ENCODE measurements at regions not wholly inside any gene's neighbourhood (a gene's known extent, or its start where the extent isn't known, plus 50 kb on each side); places are given as distances from the start of the nearest gene placed in this dataset.

GRCh38 chr7:155396661-155397060, 61.3 kb upstream of the EN2 start:
- peaks cover 13 to 68% of the 10 kb centered on the region in 2 experiments; a peak in 3 of 5 replicates for H3K27me3 ChIP-seq (ENCODE audit: control insufficient read depth in 1 of 2, insufficient read depth in 2 of 2, low read length in 2 of 2)
- no peaks in the 10 kb centered on the region for H4K20me1 ChIP-seq (ENCODE audit: insufficient read depth, low read length)
- no peak overlapping the region for H3K4me3 ChIP-seq (replicated peaks in 1 of 3; ENCODE audit: insufficient read depth in 1 of 3, low read depth in 2 of 3, low read length in 3 of 3)
- ChIA-PET CTCF (ENCODE audit: low intra/inter-chr PET ratio, low total read pairs) (no interaction called here), POLR2A (interaction anchor here (0.9 kb wide), 1 partner anchor 17 kb away, joined by 3 read pairs; no protein-coding TSS in a partner anchor)
- in situ Hi-C loops (cut with HindIII; ENCODE audit: extremely low pct_ligation_motif_present, low pct_unique_long_range_greater_than_20kb), result loop anchor here (25.0 kb wide), 1 partner anchor 366 kb away; no protein-coding TSS in a partner anchor
- H3K9me3 ChIP-seq (ENCODE audit: low read length), result no peaks in the 10 kb centered on the region
- no peak overlapping the region for H3K9ac ChIP-seq (ENCODE audit: insufficient read depth, low read depth, low read length)
- H3K79me2 ChIP-seq (ENCODE audit: insufficient read depth, low read length), result no peaks in the 10 kb centered on the region
- no peak overlapping the region for H3K27ac ChIP-seq (ENCODE audit: extremely low read length, insufficient read depth, low read length)
- TF ChIP-seq ZNF589 (CRISPR knock-in tag; conservative IDR thresholded peaks at IDR 0.05), result no peak
- TF ChIP-seq CHD2 (IDR thresholded peaks at IDR 0.05; ENCODE audit: low read depth, low read length), result no peak
- no peak for TF ChIP-seq TARDBP (CRISPR knock-in tag; IDR thresholded peaks at IDR 0.05)
- TF ChIP-seq TOE1 (CRISPR knock-in tag; IDR thresholded peaks at IDR 0.05), result no peak
- TF ChIP-seq ZNF292 (CRISPR knock-in tag; IDR thresholded peaks at IDR 0.05; ENCODE audit: borderline replicate concordance, low read depth), result no peak
- TF ChIP-seq SMARCC2 (IDR thresholded peaks at IDR 0.05), result no peak
- no peak for TF ChIP-seq ZNF709 (CRISPR knock-in tag; IDR thresholded peaks at IDR 0.05)
- TF ChIP-seq, protein P1, sequence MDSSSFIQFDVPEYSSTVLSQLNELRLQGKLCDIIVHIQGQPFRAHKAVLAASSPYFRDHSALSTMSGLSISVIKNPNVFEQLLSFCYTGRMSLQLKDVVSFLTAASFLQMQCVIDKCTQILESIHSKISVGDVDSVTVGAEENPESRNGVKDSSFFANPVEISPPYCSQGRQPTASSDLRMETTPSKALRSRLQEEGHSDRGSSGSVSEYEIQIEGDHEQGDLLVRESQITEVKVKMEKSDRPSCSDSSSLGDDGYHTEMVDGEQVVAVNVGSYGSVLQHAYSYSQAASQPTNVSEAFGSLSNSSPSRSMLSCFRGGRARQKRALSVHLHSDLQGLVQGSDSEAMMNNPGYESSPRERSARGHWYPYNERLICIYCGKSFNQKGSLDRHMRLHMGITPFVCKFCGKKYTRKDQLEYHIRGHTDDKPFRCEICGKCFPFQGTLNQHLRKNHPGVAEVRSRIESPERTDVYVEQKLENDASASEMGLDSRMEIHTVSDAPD (CRISPR knock-in tag; IDR thresholded peaks at IDR 0.05), result no peak
- no peak for TF ChIP-seq CCDC6 (CRISPR knock-in tag; IDR thresholded peaks at IDR 0.05)
- TF ChIP-seq HIC2 (CRISPR knock-in tag; IDR thresholded peaks at IDR 0.05; ENCODE audit: low read depth), result no peak
- TF ChIP-seq, protein P2, sequence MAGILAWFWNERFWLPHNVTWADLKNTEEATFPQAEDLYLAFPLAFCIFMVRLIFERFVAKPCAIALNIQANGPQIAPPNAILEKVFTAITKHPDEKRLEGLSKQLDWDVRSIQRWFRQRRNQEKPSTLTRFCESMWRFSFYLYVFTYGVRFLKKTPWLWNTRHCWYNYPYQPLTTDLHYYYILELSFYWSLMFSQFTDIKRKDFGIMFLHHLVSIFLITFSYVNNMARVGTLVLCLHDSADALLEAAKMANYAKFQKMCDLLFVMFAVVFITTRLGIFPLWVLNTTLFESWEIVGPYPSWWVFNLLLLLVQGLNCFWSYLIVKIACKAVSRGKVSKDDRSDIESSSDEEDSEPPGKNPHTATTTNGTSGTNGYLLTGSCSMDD (CRISPR knock-in tag; IDR thresholded peaks at IDR 0.05), result no peak
- TF ChIP-seq, protein P3, sequence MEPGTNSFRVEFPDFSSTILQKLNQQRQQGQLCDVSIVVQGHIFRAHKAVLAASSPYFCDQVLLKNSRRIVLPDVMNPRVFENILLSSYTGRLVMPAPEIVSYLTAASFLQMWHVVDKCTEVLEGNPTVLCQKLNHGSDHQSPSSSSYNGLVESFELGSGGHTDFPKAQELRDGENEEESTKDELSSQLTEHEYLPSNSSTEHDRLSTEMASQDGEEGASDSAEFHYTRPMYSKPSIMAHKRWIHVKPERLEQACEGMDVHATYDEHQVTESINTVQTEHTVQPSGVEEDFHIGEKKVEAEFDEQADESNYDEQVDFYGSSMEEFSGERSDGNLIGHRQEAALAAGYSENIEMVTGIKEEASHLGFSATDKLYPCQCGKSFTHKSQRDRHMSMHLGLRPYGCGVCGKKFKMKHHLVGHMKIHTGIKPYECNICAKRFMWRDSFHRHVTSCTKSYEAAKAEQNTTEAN (CRISPR knock-in tag; conservative IDR thresholded peaks at IDR 0.05), result no peak
- no peak for TF ChIP-seq RAD51 (IDR thresholded peaks at IDR 0.05; ENCODE audit: borderline replicate concordance)
- TF ChIP-seq MLX (CRISPR knock-in tag; IDR thresholded peaks at IDR 0.05), result no peak
- intact Hi-C loops (cut with micrococcal nuclease; ENCODE audit: unreplicated experiment), result no loop called here
- H3K36me3 ChIP-seq (replicated peaks in 1 of 2; ENCODE audit: control insufficient read depth in 1 of 2, insufficient read depth in 2 of 2, low read length in 2 of 2), result no peaks in the 10 kb centered on the region
- H3K4me1 ChIP-seq (ENCODE audit: insufficient read depth, low read length), result no peaks in the 10 kb centered on the region
- 37% methylated on average over 15 of the region's 16 CpGs for WGBS (ENCODE audit: low lambda C conversion rate)
- FAIRE-seq (no peak), ATAC-seq (no peak), DNase-seq (ENCODE audit: low spot score) (no peak)
- H3K4me2 ChIP-seq (ENCODE audit: low read depth, low read length), result no peak overlapping the region
- no peak overlapping the region for H2AFZ ChIP-seq (ENCODE audit: low read length)
- BruUV-seq (replicated peaks), result no TSS peak
